DND-41 (cell line): ENCODE measurements at regions not wholly inside any gene's neighbourhood (a gene's known extent, or its start where the extent isn't known, plus 50 kb on each side); places are given as distances from the start of the nearest gene placed in this dataset.

Experiments
- ATAC-seq: fragments of 200-7000 bp; cut with Tn5 transposase; 3 replicates; pipeline ENCODE4 v1.9.1; 2021; ENCODE audit warnings: low read depth; ENCODE audit not compliant: insufficient read depth
- DNase-seq: peaks from one replicate; pipeline ENCODE4 v3.0.0-alpha.2; 2020
- H2AFZ ChIP-seq: 2 replicates; pipeline ENCODE4 v1.6.0; 2012; ENCODE audit warnings: low read depth, low read length
- H3K27ac ChIP-seq: 2 replicates; pipeline ENCODE4 v1.5.1; 2012; ENCODE audit warnings: low read length, inconsistent platforms
- H3K27me3 ChIP-seq: fragments of 200-600 bp; sonication (generic); 2 replicates; pipeline ENCODE4 v1.6.0; 2012; ENCODE audit warnings: low read length, mild to moderate bottlenecking, inconsistent platforms; ENCODE audit not compliant: insufficient read depth, poor library complexity
- H3K36me3 ChIP-seq: 2 replicates; pipeline ENCODE4 v1.5.1; 2012; ENCODE audit warnings: low read length, inconsistent platforms; ENCODE audit not compliant: insufficient read depth
- H3K4me1 ChIP-seq: 2 replicates; pipeline ENCODE4 v1.5.1; 2012; ENCODE audit warnings: mild to moderate bottlenecking, low read length; ENCODE audit not compliant: insufficient read depth
- H3K4me2 ChIP-seq: 2 replicates; pipeline ENCODE4 v1.6.0; 2012; ENCODE audit warnings: mild to moderate bottlenecking, moderate library complexity, low read length, inconsistent platforms; ENCODE audit not compliant: insufficient read depth
- H3K4me3 ChIP-seq, 2 experiments: fragments of 200-600 bp in 1 of 2; shearing (Covaris generic) in 1 of 2; 2 replicates each; pipeline ENCODE4 v1.5.1; 2012 to 2016; ENCODE audit warnings: inconsistent platforms in 2 of 2, low read length in 2 of 2, mild to moderate bottlenecking in 2 of 2, low read depth in 1 of 2, moderate library complexity in 1 of 2
- H3K79me2 ChIP-seq: 2 replicates; pipeline ENCODE4 v1.6.0; 2012; ENCODE audit warnings: low read length, inconsistent platforms; ENCODE audit not compliant: insufficient read depth
- H3K9ac ChIP-seq: 2 replicates; pipeline ENCODE4 v1.6.0; 2012; ENCODE audit warnings: low read depth, mild to moderate bottlenecking, inconsistent platforms, low read length, moderate library complexity
- H3K9me3 ChIP-seq: 2 replicates; pipeline ENCODE4 v1.5.1; 2012; ENCODE audit warnings: low read length, moderate library complexity, mild to moderate bottlenecking, inconsistent platforms; ENCODE audit not compliant: insufficient read depth, severe bottlenecking
- H4K20me1 ChIP-seq: 2 replicates; pipeline ENCODE4 v1.6.0; 2012; ENCODE audit warnings: low read length; ENCODE audit not compliant: insufficient read depth
- CTCF ChIP-seq: IDR thresholded peaks from 2 replicates; pipeline ENCODE4 v1.5.1; 2012; ENCODE audit warnings: borderline replicate concordance, low read length, moderate library complexity, mild to moderate bottlenecking; ENCODE audit not compliant: poor library complexity, severe bottlenecking; ENCODE audit errors: extremely low read depth
- EZH2 ChIP-seq: IDR thresholded peaks from 3 replicates; pipeline ENCODE4 v1.6.1; 2012; ENCODE audit warnings: borderline replicate concordance, low read depth, mild to moderate bottlenecking, moderate library complexity, low read length, inconsistent platforms; ENCODE audit not compliant: severe bottlenecking

GRCh38 chr6:108779536-108780275, 68.5 kb upstream of the ARMC2 start:
- TF ChIP-seq EZH2 (no peak), CTCF (no peak)
- no peak overlapping the region for H3K4me2 ChIP-seq
- no peak overlapping the region for H3K4me3 ChIP-seq
- H3K36me3 ChIP-seq, result no peaks in the 10 kb centered on the region
- H3K79me2 ChIP-seq, result no peaks in the 10 kb centered on the region
- H4K20me1 ChIP-seq, result no peaks in the 10 kb centered on the region
- H3K4me1 ChIP-seq, result peaks cover 15% of the 10 kb centered on the region
- ATAC-seq (no peak), DNase-seq (no peak)
- H3K9me3 ChIP-seq, result no peaks in the 10 kb centered on the region
- H3K9ac ChIP-seq, result no peak overlapping the region
- no peak overlapping the region for H3K27ac ChIP-seq
- no peak overlapping the region for H2AFZ ChIP-seq
- H3K27me3 ChIP-seq, result no peaks in the 10 kb centered on the region

- Histone ChIP-seq H2AFZ (no peak overlapping the region), H3K27ac (no peak overlapping the region), H3K36me3 (no peaks in the 10 kb centered on the region), H3K4me3 (no peak overlapping the region), H3K27me3 (no peaks in the 10 kb centered on the region), H3K4me2 (no peak overlapping the region), H3K4me1 (peaks cover 15% of the 10 kb centered on the region), H3K79me2 (no peaks in the 10 kb centered on the region), H3K9me3 (no peaks in the 10 kb centered on the region), H4K20me1 (no peaks in the 10 kb centered on the region), H3K9ac (no peak overlapping the region)
- TF ChIP-seq EZH2 (no peak), CTCF (no peak)
- ATAC-seq (no peak), DNase-seq (no peak)
These were observed 67.4 kb upstream of the ARMC2 start for GRCh38 chr6:108780784-108781183.

GRCh38 chr6:108781419-108782100, 66.7 kb upstream of the ARMC2 start:
- Histone ChIP-seq H3K4me1 (peaks cover 15% of the 10 kb centered on the region), H2AFZ (peak overlapping the region; percentile 79), H3K9ac (no peak overlapping the region), H3K27ac (no peak overlapping the region), H3K79me2 (no peaks in the 10 kb centered on the region), H3K27me3 (no peaks in the 10 kb centered on the region), H3K4me2 (peak overlapping the region; percentile 69), H4K20me1 (no peaks in the 10 kb centered on the region), H3K4me3 (peak overlapping the region in 1 of 2 experiments; percentile 50; a peak in 1 of 4 replicates), H3K9me3 (no peaks in the 10 kb centered on the region), H3K36me3 (no peaks in the 10 kb centered on the region)
- no peak for TF ChIP-seq CTCF
- TF ChIP-seq EZH2, result no peak
- ATAC-seq (no peak), DNase-seq (no peak)
